K562 (cell line): ENCODE measurements at regions not wholly inside any gene's neighbourhood (a gene's known extent, or its start where the extent isn't known, plus 50 kb on each side); places are given as distances from the start of the nearest gene placed in this dataset.

ENCODE experiments used
- AFF4 ChIP-seq: sonication (generic); formaldehyde crosslinking; IDR thresholded peaks from 2 replicates; pipeline ENCODE4 v1.8.0; 2023; ENCODE audit warnings: mild to moderate bottlenecking, missing genetic modification reagents
- ATF3 ChIP-seq, 2 experiments: fragments of 450-650 bp in 1 of 2; sonication (generic) in 1 of 2; formaldehyde crosslinking in 1 of 2; IDR thresholded peaks in 1 of 2; conservative IDR thresholded peaks in 1 of 2; 2 replicates each; pipeline versions ENCODE4 v1.6.1 to v1.8.1; 2016 to 2023; ENCODE audit warnings: mild to moderate bottlenecking in 2 of 2, moderate library complexity in 2 of 2, inconsistent platforms in 1 of 2, missing genetic modification reagents in 1 of 2
- BRD9 ChIP-seq: fragments of 450-650 bp; IDR thresholded peaks from 2 replicates; pipeline ENCODE4 v1.6.1; 2018; ENCODE audit warnings: low read depth; ENCODE audit not compliant: partially characterized antibody
- CAMTA2 ChIP-seq: fragments of 250-450 bp; sonication (Bioruptor Pico); conservative IDR thresholded peaks from 2 replicates; pipeline ENCODE4 v1.5.1; 2022
- CBX2 ChIP-seq: fragments of 200-600 bp; sonication (generic); IDR thresholded peaks from one replicate; pipeline ENCODE4 v1.6.1; 2012; ENCODE audit warnings: mild to moderate bottlenecking, low read length, inconsistent platforms; ENCODE audit not compliant: insufficient read depth, poor library complexity, severe bottlenecking
- DDX20 ChIP-seq: fragments of 450-650 bp; IDR thresholded peaks from 2 replicates; pipeline ENCODE4 v1.6.1; 2016; ENCODE audit warnings: missing genetic modification characterization, low read depth, mild to moderate bottlenecking, missing compliant biosample characterization, moderate library complexity
- ELF1 ChIP-seq: fragments of 200-800 bp; sonication (Bioruptor generic); IDR thresholded peaks from 2 replicates; pipeline ENCODE4 v1.6.1; 2016; ENCODE audit warnings: missing genetic modification characterization, missing compliant biosample characterization
- FOXJ2 ChIP-seq: fragments of 200-800 bp; sonication (Bioruptor generic); IDR thresholded peaks from 2 replicates; pipeline ENCODE4 v1.6.1; 2016; ENCODE audit warnings: missing genetic modification characterization, missing compliant biosample characterization
- HDAC2 ChIP-seq: fragments of 450-650 bp; IDR thresholded peaks from 2 replicates; pipeline ENCODE4 v1.6.1; 2016; ENCODE audit warnings: mild to moderate bottlenecking
- MEF2D ChIP-seq: conservative IDR thresholded peaks from 2 replicates; pipeline ENCODE4 v1.6.1; 2016; ENCODE audit warnings: low read depth, missing genetic modification characterization, missing compliant biosample characterization
- NELFE ChIP-seq: IDR thresholded peaks from 2 replicates; pipeline ENCODE4 v1.6.1; 2011; ENCODE audit warnings: mild to moderate bottlenecking; ENCODE audit not compliant: insufficient read depth, insufficient read length
- NFE2L1 ChIP-seq: fragments of 450-650 bp; IDR thresholded peaks from 2 replicates; pipeline ENCODE4 v1.6.1; 2016; ENCODE audit warnings: missing genetic modification characterization, low read depth, mild to moderate bottlenecking, missing compliant biosample characterization, moderate library complexity, borderline replicate concordance
- PCBP2 ChIP-seq: fragments of 200-400 bp; formaldehyde crosslinking; IDR thresholded peaks from 2 replicates; pipeline ENCODE4 v1.6.1; 2018; ENCODE audit warnings: low read length, low read depth, mild to moderate bottlenecking, moderate library complexity; ENCODE audit not compliant: poor library complexity, severe bottlenecking
- PHF21A ChIP-seq: fragments of 450-650 bp; IDR thresholded peaks from 2 replicates; pipeline ENCODE4 v1.6.1; 2017; ENCODE audit warnings: low read depth, borderline replicate concordance
- RUNX1 ChIP-seq: sonication (generic); IDR thresholded peaks from 2 replicates; pipeline ENCODE4 v1.6.1; 2016; ENCODE audit warnings: antibody characterized with exemption, low read depth
- SMARCB1 ChIP-seq: IDR thresholded peaks from 2 replicates; pipeline ENCODE4 v1.6.1; 2011; ENCODE audit warnings: improper control_type of control experiment, low read depth; ENCODE audit not compliant: insufficient read length
- TCF3 ChIP-seq: sonication (generic); formaldehyde crosslinking; IDR thresholded peaks from 2 replicates; pipeline ENCODE4 v1.4.0; 2020; ENCODE audit warnings: mild to moderate bottlenecking, missing genetic modification reagents
- USF2 ChIP-seq: sonication (generic); formaldehyde crosslinking; IDR thresholded peaks from 2 replicates; pipeline ENCODE4 v1.5.0; 2020; ENCODE audit warnings: missing genetic modification reagents
- ZBTB12 ChIP-seq: fragments of 250-450 bp; sonication (Bioruptor Pico); IDR thresholded peaks from 2 replicates; pipeline ENCODE4 v1.4.0; 2020
- ZFP36 ChIP-seq: fragments of 150-350 bp; IDR thresholded peaks from 2 replicates; pipeline ENCODE4 v1.6.1; 2018; ENCODE audit warnings: low read length, low read depth; ENCODE audit not compliant: partially characterized antibody
- ZNF134 ChIP-seq: fragments of 250-450 bp; sonication (Bioruptor Pico); conservative IDR thresholded peaks from 2 replicates; pipeline ENCODE4 v1.4.0; 2020

GRCh38 chr13:21297914-21298831, 121.7 kb downstream of the MRPL57 start (continued):
- TF ChIP-seq ZBTB12 (CRISPR knock-in tag) = 0 out of 2 replicates have a peak, but pooled peaks have one; percentile 38
- no peak for TF ChIP-seq PCBP2
- no peak for TF ChIP-seq CBX2
- TF ChIP-seq DDX20 (tag) = no peak
- TF ChIP-seq ZFP36 = no peak
- TF ChIP-seq ZNF134 (CRISPR knock-in tag) = no peak
- no peak for TF ChIP-seq ATF3 (IDR thresholded peaks at IDR 0.05)
- no peak for TF ChIP-seq ATF3 (CRISPR knock-in tag; conservative IDR thresholded peaks at IDR 0.05)
- TF ChIP-seq AFF4 = no peak
- TF ChIP-seq NFE2L1 (tag) = no peak
- 0 out of 2 replicates have a peak, but pooled peaks have one; percentile 56 for TF ChIP-seq HDAC2
- TF ChIP-seq NELFE = no peak
- TF ChIP-seq ELF1 (tag) = peak; percentile 40; the same call in 1 of the 2 replicates
- no peak for TF ChIP-seq TCF3
- TF ChIP-seq FOXJ2 (tag) = no peak
- TF ChIP-seq BRD9 = no peak
- no peak for TF ChIP-seq RUNX1
- TF ChIP-seq CAMTA2 (CRISPR knock-in tag) = no peak
- TF ChIP-seq MEF2D (tag) = no peak
- no peak for TF ChIP-seq PHF21A
- peak; percentile 99 for TF ChIP-seq USF2 (CRISPR knock-in tag)
- no peak for TF ChIP-seq SMARCB1
